H9 (cell line): ENCODE measurements at regions not wholly inside any gene's neighbourhood (a gene's known extent, or its start where the extent isn't known, plus 50 kb on each side); places are given as distances from the start of the nearest gene placed in this dataset.

Source experiments
- DNase-seq: peaks from one replicate; pipeline ENCODE4 v3.0.0-alpha.2; 2017
- H2AFZ ChIP-seq: one replicate; pipeline ENCODE4 v1.6.1; 2013; ENCODE audit warnings: mild to moderate bottlenecking, low read length, control low read depth, moderate library complexity
- H2AK5ac ChIP-seq: 2 replicates; pipeline ENCODE4 v1.6.1; 2013; ENCODE audit warnings: low read length, control low read depth, mixed read lengths; ENCODE audit not compliant: insufficient read length
- H2BK120ac ChIP-seq: one replicate; pipeline ENCODE4 v1.6.1; 2013; ENCODE audit warnings: low read depth, mild to moderate bottlenecking, low read length, control low read depth, inconsistent platforms; ENCODE audit not compliant: poor library complexity, severe bottlenecking
- H2BK12ac ChIP-seq: 2 replicates; pipeline ENCODE4 v1.6.1; 2013; ENCODE audit warnings: low read length, control low read depth, mixed read lengths, low read depth; ENCODE audit not compliant: insufficient read length
- H2BK15ac ChIP-seq: 2 replicates; pipeline ENCODE4 v1.6.1; 2013; ENCODE audit warnings: low read depth, low read length, control low read depth
- H2BK20ac ChIP-seq: one replicate; pipeline ENCODE4 v1.6.1; 2013; ENCODE audit warnings: low read depth, mild to moderate bottlenecking, low read length, control low read depth, inconsistent platforms; ENCODE audit not compliant: poor library complexity, severe bottlenecking
- H2BK5ac ChIP-seq: 2 replicates; pipeline ENCODE4 v1.6.1; 2013; ENCODE audit warnings: low read length, control low read depth, mixed read lengths; ENCODE audit not compliant: insufficient read length
- H3K14ac ChIP-seq: 2 replicates; pipeline ENCODE4 v1.6.1; 2013; ENCODE audit warnings: low read length, control low read depth; ENCODE audit not compliant: insufficient read depth
- H3K18ac ChIP-seq: 2 replicates; pipeline ENCODE4 v1.6.1; 2013; ENCODE audit warnings: low read depth, mild to moderate bottlenecking, mixed read lengths, low read length, control low read depth; ENCODE audit not compliant: insufficient read length
- H3K23ac ChIP-seq: 2 replicates; pipeline ENCODE4 v1.6.1; 2013; ENCODE audit warnings: low read length, control low read depth, mixed read lengths, low read depth; ENCODE audit not compliant: insufficient read length
- H3K23me2 ChIP-seq: 2 replicates; pipeline ENCODE4 v1.6.1; 2013; ENCODE audit warnings: low read depth, mild to moderate bottlenecking, mixed read lengths, low read length, control low read depth; ENCODE audit not compliant: insufficient read length, poor library complexity, severe bottlenecking
- H3K27ac ChIP-seq: 2 replicates; pipeline ENCODE4 v1.5.1; 2013; ENCODE audit warnings: low read length, control low read depth, mixed read lengths, low read depth; ENCODE audit not compliant: insufficient read length
- H3K27me3 ChIP-seq: 2 replicates; pipeline ENCODE4 v1.6.1; 2013; ENCODE audit warnings: low read length, control low read depth, inconsistent platforms; ENCODE audit not compliant: insufficient read depth
- H3K4ac ChIP-seq: 2 replicates; pipeline ENCODE4 v1.6.1; 2013; ENCODE audit warnings: low read depth, mild to moderate bottlenecking, control low read depth, inconsistent platforms, low read length, moderate library complexity
- H3K4me1 ChIP-seq: 2 replicates; pipeline ENCODE4 v1.6.1; 2013; ENCODE audit warnings: low read length, control low read depth, inconsistent platforms; ENCODE audit not compliant: insufficient read depth
- H3K4me2 ChIP-seq: 2 replicates; pipeline ENCODE4 v1.6.1; 2013; ENCODE audit warnings: low read length, control low read depth, mixed read lengths; ENCODE audit not compliant: insufficient read length, insufficient read depth
- H3K56ac ChIP-seq: 2 replicates; pipeline ENCODE4 v1.6.1; 2013; ENCODE audit warnings: low read depth, mild to moderate bottlenecking, mixed read lengths, low read length, control low read depth; ENCODE audit not compliant: insufficient read length
- H3K79me1 ChIP-seq: 2 replicates; pipeline ENCODE4 v1.6.1; 2013; ENCODE audit warnings: low read depth, mild to moderate bottlenecking, moderate library complexity, low read length, control low read depth, inconsistent platforms; ENCODE audit not compliant: insufficient read depth, poor library complexity, severe bottlenecking
- H3K79me2 ChIP-seq: 2 replicates; pipeline ENCODE4 v1.6.1; 2013; ENCODE audit warnings: low read length, control low read depth, inconsistent platforms; ENCODE audit not compliant: insufficient read depth
- H3K9ac ChIP-seq: 2 replicates; pipeline ENCODE4 v1.6.1; 2013; ENCODE audit warnings: low read length, control low read depth, mixed read lengths; ENCODE audit not compliant: insufficient read length; ENCODE audit errors: extremely low read depth
- H3K9me3 ChIP-seq: one replicate; pipeline ENCODE4 v1.6.1; 2013; ENCODE audit warnings: low read depth, low read length, inconsistent platforms; ENCODE audit not compliant: control insufficient read depth
- H3T11ph ChIP-seq: one replicate; pipeline ENCODE4 v1.6.1; 2013; ENCODE audit warnings: mild to moderate bottlenecking, low read length, control low read depth, inconsistent platforms
- H4K20me1 ChIP-seq: one replicate; pipeline ENCODE4 v1.6.1; 2013; ENCODE audit not compliant: control insufficient read depth, insufficient read length, insufficient read depth
- H4K5ac ChIP-seq: 2 replicates; pipeline ENCODE4 v1.6.1; 2013; ENCODE audit warnings: low read depth, mild to moderate bottlenecking, mixed read lengths, low read length, control low read depth; ENCODE audit not compliant: insufficient read length
- H4K8ac ChIP-seq: replicated peaks from 2 replicates; pipeline ENCODE4 v1.6.1; 2013; ENCODE audit warnings: low read length, control low read depth, mixed read lengths, low read depth; ENCODE audit not compliant: insufficient read length
- H4K91ac ChIP-seq: 2 replicates; pipeline ENCODE4 v1.6.1; 2013; ENCODE audit warnings: low read depth, mild to moderate bottlenecking, moderate library complexity, mixed read lengths, low read length, control low read depth; ENCODE audit not compliant: insufficient read length
- H3K27ac Mint-ChIP-seq, 3 experiments: 2 replicates in 2 of 3; 3 replicates in 1 of 3; pipeline ENCODE4 v1.8.0; 2020 to 2021; ENCODE audit warnings: mixed read lengths in 3 of 3, mild to moderate bottlenecking in 1 of 3, moderate library complexity in 1 of 3
- H3K27me3 Mint-ChIP-seq: 2 replicates; pipeline ENCODE4 v1.8.0; 2021; ENCODE audit warnings: low read depth, mild to moderate bottlenecking, moderate library complexity, mixed read lengths
- H3K36me3 Mint-ChIP-seq, 3 experiments: 2 replicates in 2 of 3; 3 replicates in 1 of 3; pipeline ENCODE4 v1.8.0; 2020 to 2021; ENCODE audit warnings: low read depth in 3 of 3, mixed read lengths in 3 of 3; ENCODE audit not compliant: insufficient read depth in 1 of 3
- H3K4me1 Mint-ChIP-seq, 2 experiments: 2 replicates each; pipeline ENCODE4 v1.8.0; 2020; ENCODE audit warnings: mixed read lengths in 2 of 2
- H3K4me3 Mint-ChIP-seq, 2 experiments: 2 replicates in 1 of 2; 3 replicates in 1 of 2; pipeline ENCODE4 v1.8.0; 2020 to 2021; ENCODE audit warnings: mild to moderate bottlenecking in 2 of 2, mixed read lengths in 2 of 2, moderate library complexity in 1 of 2
- H3K9me3 Mint-ChIP-seq, 2 experiments: 2 replicates in 1 of 2; 3 replicates in 1 of 2; pipeline ENCODE4 v1.8.0; 2020; ENCODE audit warnings: mild to moderate bottlenecking in 2 of 2, mixed read lengths in 2 of 2, moderate library complexity in 1 of 2
- CTCF ChIP-seq: fragments of 200-600 bp; sonication (generic); conservative IDR thresholded peaks from 3 replicates; pipeline ENCODE4 v1.8.0; 2021; ENCODE audit warnings: antibody characterized with exemption, mild to moderate bottlenecking
- WGBS: extraction: QIAGEN DNeasy Blood & Tissue Kit; methylation state at CpG from one replicate; pipeline ENCODE4 v1.1.7; 2013; ENCODE audit warnings: missing lambda C conversion rate, low lambda C conversion rate, mixed read lengths; ENCODE audit not compliant: insufficient read length; ENCODE audit errors: extremely low coverage; 5-methylcytosine and 5-hydroxymethylcytosine counted together

- Histone ChIP-seq H4K20me1 (no peaks in the 10 kb centered on the region), H3K23me2 (no peaks in the 10 kb centered on the region), H3K79me1 (no peaks in the 10 kb centered on the region), H3K23ac (no peak overlapping the region), H3K79me2 (no peaks in the 10 kb centered on the region), H2BK12ac (no peak overlapping the region), H2AK5ac (no peak overlapping the region), H4K5ac (no peak overlapping the region), H2AFZ (no peak overlapping the region), H3K18ac (no peak overlapping the region), H3T11ph (no peak overlapping the region), H3K4me2 (no peak overlapping the region), H3K27ac (no peak overlapping the region), H4K8ac (no peak overlapping the region), H2BK120ac (no peak overlapping the region), H3K9me3 (no peaks in the 10 kb centered on the region), H3K27me3 (no peaks in the 10 kb centered on the region), H2BK15ac (no peak overlapping the region), H4K91ac (no peak overlapping the region), H3K4ac (no peak overlapping the region), H3K9ac (no peak overlapping the region), H3K56ac (no peak overlapping the region), H3K14ac (no peak overlapping the region), H2BK5ac (no peak overlapping the region), H2BK20ac (no peak overlapping the region), H3K4me1 (no peaks in the 10 kb centered on the region)
- no peak for TF ChIP-seq CTCF
- no peak overlapping the region for H3K27ac Mint-ChIP-seq
- peaks cover 0 to 3% of the 10 kb centered on the region in 2 experiments; a peak in 1 of 4 replicates for H3K4me1 Mint-ChIP-seq
- peaks cover 0 to 2% (median 0%) of the 10 kb centered on the region in 3 experiments; a peak in 2 of 7 replicates for H3K36me3 Mint-ChIP-seq
- WGBS: no CpG with 5 or more reads among the region's 1 CpG
- no peaks in the 10 kb centered on the region for H3K27me3 Mint-ChIP-seq
- H3K4me3 Mint-ChIP-seq: no peak overlapping the region
- no peak for DNase-seq
- no peaks in the 10 kb centered on the region for H3K9me3 Mint-ChIP-seq
Measured at GRCh38 chr5:68991279-68992084, 102.3 kb upstream of the SLC30A5 start.
